ENCODE measurements at regions not wholly inside any gene's neighbourhood (a gene's known extent, or its start where the extent isn't known, plus 50 kb on each side); places are given as distances from the start of the nearest gene placed in this dataset.
"Not testable (repeated sequence)": the region's sequence is repeated elsewhere in the genome, so short reads cannot be mapped to it uniquely, and the experiment has no call there.

DNA sequence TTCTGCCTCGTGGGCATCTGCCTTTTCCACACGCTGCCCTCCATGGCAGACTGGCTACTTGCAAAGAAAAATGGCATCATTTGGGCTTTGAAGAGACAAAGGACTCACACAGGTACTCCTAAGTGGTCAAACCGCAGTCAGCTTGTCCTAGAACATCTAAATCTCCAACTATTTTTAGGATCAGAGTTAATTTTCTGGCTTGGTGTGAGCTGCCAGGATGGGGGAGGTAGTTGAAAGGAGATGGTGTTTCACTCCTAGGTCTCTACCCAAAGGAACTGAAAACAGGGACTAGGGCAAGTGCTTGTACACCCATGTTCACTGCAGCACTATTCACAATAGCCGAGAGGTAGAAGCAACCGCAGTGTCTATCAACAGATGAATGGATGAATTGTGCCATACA lies 107.9 kb upstream of the ATL2 start:
- TF ChIP-seq, protein P1, sequence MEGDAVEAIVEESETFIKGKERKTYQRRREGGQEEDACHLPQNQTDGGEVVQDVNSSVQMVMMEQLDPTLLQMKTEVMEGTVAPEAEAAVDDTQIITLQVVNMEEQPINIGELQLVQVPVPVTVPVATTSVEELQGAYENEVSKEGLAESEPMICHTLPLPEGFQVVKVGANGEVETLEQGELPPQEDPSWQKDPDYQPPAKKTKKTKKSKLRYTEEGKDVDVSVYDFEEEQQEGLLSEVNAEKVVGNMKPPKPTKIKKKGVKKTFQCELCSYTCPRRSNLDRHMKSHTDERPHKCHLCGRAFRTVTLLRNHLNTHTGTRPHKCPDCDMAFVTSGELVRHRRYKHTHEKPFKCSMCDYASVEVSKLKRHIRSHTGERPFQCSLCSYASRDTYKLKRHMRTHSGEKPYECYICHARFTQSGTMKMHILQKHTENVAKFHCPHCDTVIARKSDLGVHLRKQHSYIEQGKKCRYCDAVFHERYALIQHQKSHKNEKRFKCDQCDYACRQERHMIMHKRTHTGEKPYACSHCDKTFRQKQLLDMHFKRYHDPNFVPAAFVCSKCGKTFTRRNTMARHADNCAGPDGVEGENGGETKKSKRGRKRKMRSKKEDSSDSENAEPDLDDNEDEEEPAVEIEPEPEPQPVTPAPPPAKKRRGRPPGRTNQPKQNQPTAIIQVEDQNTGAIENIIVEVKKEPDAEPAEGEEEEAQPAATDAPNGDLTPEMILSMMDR (IDR thresholded peaks at IDR 0.05; ENCODE audit: unreplicated experiment) = no peak
- H3K9me3 Mint-ChIP-seq (ENCODE audit: low read depth) = peaks cover 6% of the 10 kb centered on the region
- DNase-seq (ENCODE audit: low spot score, unreplicated experiment) = no peak
- peaks cover 2% of the 10 kb centered on the region for H3K36me3 Mint-ChIP-seq (ENCODE audit: insufficient read depth)
- no peaks in the 10 kb centered on the region for H3K27me3 Mint-ChIP-seq
- no peak overlapping the region for H3K27ac Mint-ChIP-seq
- no peak overlapping the region for H3K4me3 Mint-ChIP-seq (ENCODE audit: low read depth)
- no peaks in the 10 kb centered on the region for H3K4me1 Mint-ChIP-seq (ENCODE audit: low read depth)

GRCh38 chr2:38483776-38484501 lies 106.9 kb upstream of the ATL2 start:
- no peak overlapping the region for H3K4me3 Mint-ChIP-seq (ENCODE audit: low read depth)
- H3K9me3 Mint-ChIP-seq (ENCODE audit: low read depth) = peaks cover 6% of the 10 kb centered on the region
- no peaks in the 10 kb centered on the region for H3K27me3 Mint-ChIP-seq
- no peak for DNase-seq (ENCODE audit: low spot score, unreplicated experiment)
- TF ChIP-seq, protein P1 (IDR thresholded peaks at IDR 0.05; ENCODE audit: unreplicated experiment) = no peak
- H3K27ac Mint-ChIP-seq = no peak overlapping the region
- no peaks in the 10 kb centered on the region for H3K4me1 Mint-ChIP-seq (ENCODE audit: low read depth)
- peaks cover 2% of the 10 kb centered on the region for H3K36me3 Mint-ChIP-seq (ENCODE audit: insufficient read depth)

- not testable (repeated sequence) for H3K9me3 Mint-ChIP-seq (ENCODE audit: low read depth)
Observed at GRCh38 chr2:38482710-38483109, 105.6 kb upstream of the ATL2 start.

DNA sequence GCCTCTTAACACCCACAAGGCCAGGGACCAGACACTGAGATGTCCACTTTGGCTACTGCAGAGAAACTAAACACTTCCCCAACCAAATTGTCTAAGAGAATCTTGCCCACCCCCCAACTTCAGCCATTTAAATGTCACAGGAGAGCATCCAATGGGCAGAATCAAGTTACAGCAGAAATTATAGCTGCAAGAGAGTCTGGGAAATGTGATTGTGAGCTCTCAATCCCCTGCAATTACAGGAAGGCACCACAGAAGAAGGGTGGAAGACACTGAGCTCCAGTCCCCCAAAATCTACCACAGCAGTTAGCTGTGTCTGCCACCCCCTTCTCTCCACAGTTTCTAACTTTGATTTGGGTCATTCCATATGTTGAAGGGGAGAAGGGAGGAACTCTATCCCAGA lies 103.5 kb upstream of the ATL2 start:
- DNase-seq (ENCODE audit: low spot score, unreplicated experiment) = no peak
- TF ChIP-seq, protein P1 (IDR thresholded peaks at IDR 0.05; ENCODE audit: unreplicated experiment) = no peak
- Mint-ChIP-seq H3K27ac (no peak overlapping the region), H3K27me3 (no peaks in the 10 kb centered on the region), H3K4me3 (ENCODE audit: low read depth) (no peak overlapping the region), H3K9me3 (ENCODE audit: low read depth) (peaks cover 6% of the 10 kb centered on the region), H3K4me1 (ENCODE audit: low read depth) (no peaks in the 10 kb centered on the region), H3K36me3 (ENCODE audit: insufficient read depth) (peaks cover 2% of the 10 kb centered on the region)

More at GRCh38 chr2:38482710-38483109, 105.6 kb upstream of the ATL2 start:
- H3K27me3 Mint-ChIP-seq; H3K36me3 Mint-ChIP-seq (ENCODE audit: insufficient read depth); H3K4me1 Mint-ChIP-seq (ENCODE audit: low read depth); H3K4me3 Mint-ChIP-seq (ENCODE audit: low read depth); DNase-seq (ENCODE audit: low spot score, unreplicated experiment); H3K27ac Mint-ChIP-seq: not testable (repeated sequence)

DNA sequence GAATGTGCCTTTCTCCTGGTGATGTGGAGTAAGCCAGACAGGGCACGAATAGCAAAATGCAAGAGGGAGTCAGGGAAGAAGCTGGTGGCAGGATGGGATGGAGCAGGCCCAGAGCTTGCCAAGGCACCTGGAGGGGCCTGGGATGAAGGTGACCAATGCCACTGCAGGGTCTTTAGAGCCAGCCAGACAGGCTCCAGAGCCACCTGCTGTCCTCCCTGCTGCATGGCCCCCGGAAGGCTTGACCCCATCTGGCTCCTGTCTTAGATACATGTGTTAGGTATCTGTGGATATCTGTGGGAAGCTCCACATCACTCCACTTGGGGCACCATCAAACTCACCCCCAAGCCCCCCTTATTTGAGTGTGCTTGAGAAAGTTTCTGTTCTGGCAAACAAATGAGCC lies 99.9 kb upstream of the ATL2 start:
- Mint-ChIP-seq H3K36me3 (ENCODE audit: insufficient read depth) (peaks cover 2% of the 10 kb centered on the region), H3K27ac (no peak overlapping the region), H3K9me3 (ENCODE audit: low read depth) (peaks cover 6% of the 10 kb centered on the region), H3K4me3 (ENCODE audit: low read depth) (no peak overlapping the region), H3K4me1 (ENCODE audit: low read depth) (no peaks in the 10 kb centered on the region), H3K27me3 (no peaks in the 10 kb centered on the region)
- DNase-seq (ENCODE audit: low spot score, unreplicated experiment) = no peak
- TF ChIP-seq, protein P1 (IDR thresholded peaks at IDR 0.05; ENCODE audit: unreplicated experiment) = no peak

GRCh38 chr2:38475567-38475881 lies 98.5 kb upstream of the ATL2 start:
- H3K36me3 Mint-ChIP-seq (ENCODE audit: insufficient read depth) = peaks cover 2% of the 10 kb centered on the region
- H3K27me3 Mint-ChIP-seq = no peaks in the 10 kb centered on the region
- H3K9me3 Mint-ChIP-seq (ENCODE audit: low read depth) = peaks cover 2% of the 10 kb centered on the region
- no peak overlapping the region for H3K4me3 Mint-ChIP-seq (ENCODE audit: low read depth)
- no peak overlapping the region for H3K27ac Mint-ChIP-seq
- TF ChIP-seq, protein P1 (IDR thresholded peaks at IDR 0.05; ENCODE audit: unreplicated experiment) = no peak
- no peaks in the 10 kb centered on the region for H3K4me1 Mint-ChIP-seq (ENCODE audit: low read depth)
- no peak for DNase-seq (ENCODE audit: low spot score, unreplicated experiment)

All from progenitor cell of endocrine pancreas (in vitro differentiated cells).